HCT116 (cell line): ENCODE measurements at regions not wholly inside any gene's neighbourhood (a gene's known extent, or its start where the extent isn't known, plus 50 kb on each side); places are given as distances from the start of the nearest gene placed in this dataset.

Source experiments
- ATAC-seq: fragments of 200-7000 bp; cut with Tn5 transposase; 2 replicates; pipeline ENCODE4 v1.9.1; 2020; ENCODE audit warnings: mild to moderate bottlenecking, moderate library complexity
- BruUV-seq: library from RNA; stranded (reverse); fragments of 400-500 nt; replicated peaks from 2 replicates; lab custom pipeline; 2021; lab: Mats Ljungman, UMichigan
- CTCF ChIA-PET: fragments of 300-600 bp; sonication (Branson Sonifier 250); formaldehyde crosslinking; loops from one replicate; lab custom pipeline; 2021; ENCODE audit warnings: antibody characterized with exemption; lab: Charles Lee
- POLR2A ChIA-PET: fragments of 300-600, 350-600 bp; sonication (Branson Sonifier 250); formaldehyde crosslinking; loops from one replicate; lab custom pipeline; 2021; ENCODE audit warnings: antibody characterized with exemption; lab: Charles Lee
- RAD21 ChIA-PET, 2 experiments: fragments of 300-600 bp; sonication (Branson Sonifier 250); formaldehyde crosslinking; loops; one replicate each; lab custom pipeline; 2023; ENCODE audit warnings: low total read pairs in 2 of 2; ENCODE audit not compliant: uncharacterized antibody in 2 of 2, unreplicated experiment in 2 of 2, low non-redundant PET in 1 of 2; lab: Charles Lee
- DNase-seq: peaks from one replicate; pipeline ENCODE4 v3.0.0-alpha.2; 2010; ENCODE audit warnings: low read depth, low spot score
- H2AFZ ChIP-seq: fragments of 200-600 bp; shearing (Covaris generic), sonication (generic); 2 replicates; pipeline ENCODE4 v1.6.1; 2017; ENCODE audit warnings: low read depth, mixed run types, mixed read lengths, antibody characterized with exemption, low read length; ENCODE audit not compliant: poor library complexity, severe bottlenecking
- H3K27ac ChIP-seq: 2 replicates; pipeline ENCODE4 v1.5.1; 2012; ENCODE audit warnings: low read depth, low read length
- H3K27me3 ChIP-seq: fragments of 200-600 bp; sonication (generic); 2 replicates; pipeline ENCODE4 v1.6.1; 2016; ENCODE audit warnings: mixed run types, low read length, mixed read lengths; ENCODE audit not compliant: insufficient read depth
- H3K36me3 ChIP-seq, 2 experiments: fragments of 200-500 bp in 1 of 2; fragments of 200-600 bp in 1 of 2; sonication (Bioruptor generic) in 1 of 2; sonication (generic) in 1 of 2; 2 replicates each; pipeline versions ENCODE4 v1.5.1 to v1.6.1; 2014 to 2016; ENCODE audit warnings: low read length in 2 of 2, inconsistent platforms in 1 of 2, mixed read lengths in 1 of 2, mixed run types in 1 of 2; ENCODE audit not compliant: insufficient read depth in 2 of 2, control insufficient read depth in 1 of 2
- H3K4me1 ChIP-seq, 2 experiments: fragments of 200-600 bp in 1 of 2; sonication (generic) in 1 of 2; 2 replicates each; pipeline versions ENCODE4 v1.5.1 to v1.6.1; 2012 to 2017; ENCODE audit warnings: low read length in 2 of 2, inconsistent platforms in 1 of 2, mild to moderate bottlenecking in 1 of 2, mixed read lengths in 1 of 2, mixed run types in 1 of 2, moderate library complexity in 1 of 2; ENCODE audit not compliant: insufficient read depth in 2 of 2, control insufficient read depth in 1 of 2
- H3K4me2 ChIP-seq: fragments of 200-600 bp; sonication (generic); 2 replicates; pipeline ENCODE4 v1.6.1; 2017; ENCODE audit warnings: mixed run types, low read length, mixed read lengths
- H3K4me3 ChIP-seq, 2 experiments: fragments of 200-600 bp in 1 of 2; sonication (generic) in 1 of 2; replicated peaks in 1 of 2; 2 replicates each; pipeline ENCODE4 v1.5.1; 2011 to 2016; ENCODE audit warnings: low read length in 2 of 2, control low read depth in 1 of 2, low read depth in 1 of 2, mild to moderate bottlenecking in 1 of 2, mixed read lengths in 1 of 2, mixed run types in 1 of 2
- H3K79me2 ChIP-seq: fragments of 200-600 bp; sonication (generic); 2 replicates; pipeline ENCODE4 v1.6.1; 2017; ENCODE audit warnings: mild to moderate bottlenecking, mixed run types, low read length, moderate library complexity, mixed read lengths; ENCODE audit not compliant: insufficient read depth
- H3K9ac ChIP-seq: fragments of 200-600 bp; sonication (generic); 2 replicates; pipeline ENCODE4 v1.6.1; 2016; ENCODE audit warnings: low read length, mixed read lengths
- H3K9me2 ChIP-seq: fragments of 200-600 bp; sonication (generic), shearing (Covaris generic); 2 replicates; pipeline ENCODE4 v1.6.1; 2017; ENCODE audit warnings: mixed run types, mild to moderate bottlenecking, moderate library complexity; ENCODE audit not compliant: insufficient read depth
- H3K9me3 ChIP-seq, 2 experiments: fragments of 200-500 bp in 1 of 2; fragments of 200-600 bp in 1 of 2; sonication (Bioruptor generic) in 1 of 2; sonication (generic) in 1 of 2; 2 replicates each; pipeline ENCODE4 v1.6.1; 2014 to 2017; ENCODE audit warnings: low read length in 2 of 2, mixed read lengths in 2 of 2, inconsistent platforms in 1 of 2, low read depth in 1 of 2, mild to moderate bottlenecking in 1 of 2, mixed run types in 1 of 2, moderate library complexity in 1 of 2; ENCODE audit not compliant: control insufficient read depth in 1 of 2, insufficient read depth in 1 of 2
- H4K20me1 ChIP-seq: fragments of 200-600 bp; sonication (generic), shearing (Covaris generic); 2 replicates; pipeline ENCODE4 v1.6.1; 2017; ENCODE audit warnings: mixed run types, mild to moderate bottlenecking, moderate library complexity; ENCODE audit not compliant: insufficient read depth
- CBX3 ChIP-seq: IDR thresholded peaks from 2 replicates; pipeline ENCODE4 v1.6.1; 2012; ENCODE audit warnings: low read depth
- ELF1 ChIP-seq: IDR thresholded peaks from 2 replicates; pipeline ENCODE4 v1.6.1; 2012; ENCODE audit warnings: low read depth, borderline replicate concordance
- EZH2 ChIP-seq: fragments of 200-600 bp; sonication (generic); IDR thresholded peaks from 2 replicates; pipeline ENCODE4 v1.6.1; 2017; ENCODE audit warnings: antibody characterized with exemption, mixed run types
- EZH2phosphoT487 ChIP-seq: fragments of 200-600 bp; IDR thresholded peaks from 2 replicates; pipeline ENCODE4 v1.6.1; 2018; ENCODE audit warnings: antibody characterized with exemption, borderline replicate concordance
- POLR2AphosphoS5 ChIP-seq: IDR thresholded peaks from 2 replicates; pipeline ENCODE4 v1.6.1; 2011; ENCODE audit warnings: mild to moderate bottlenecking, low read depth, low read length, moderate library complexity
- SIN3A ChIP-seq: IDR thresholded peaks from 2 replicates; pipeline ENCODE4 v1.6.1; 2012; ENCODE audit warnings: low read depth
- YY1 ChIP-seq: IDR thresholded peaks from 2 replicates; pipeline ENCODE4 v1.6.1; 2011; ENCODE audit warnings: low read length, low read depth, moderate library complexity, mild to moderate bottlenecking; ENCODE audit not compliant: insufficient replicate concordance; ENCODE audit errors: extremely low read depth
- ZFX ChIP-seq: fragments of 450-650 bp; IDR thresholded peaks from 2 replicates; pipeline ENCODE4 v1.6.1; 2017
- intact Hi-C: fragments of 100-400 bp; cut with micrococcal nuclease; formaldehyde crosslinking; loops from 2 replicates; pipeline ENCODE4 v1.10.0; 2022
- TF ChIP-seq, protein P1 (sequence below): IDR thresholded peaks from 2 replicates; pipeline ENCODE4 v1.6.1; 2011; ENCODE audit warnings: mild to moderate bottlenecking, low read length, moderate library complexity; ENCODE audit not compliant: insufficient replicate concordance; ENCODE audit errors: extremely low read depth
- TF ChIP-seq, protein P2 (sequence below), 3 experiments: fragments of 200-600 bp in 1 of 3; sonication (generic) in 1 of 3; IDR thresholded peaks in 2 of 3; conservative IDR thresholded peaks in 1 of 3; 2 replicates each; pipeline ENCODE4 v1.5.1; 2012 to 2017; ENCODE audit warnings: low read depth in 2 of 3, low read length in 2 of 3, antibody characterized with exemption in 1 of 3, borderline replicate concordance in 1 of 3, control low read depth in 1 of 3, mild to moderate bottlenecking in 1 of 3, mixed read lengths in 1 of 3, mixed run types in 1 of 3, moderate library complexity in 1 of 3; ENCODE audit not compliant: insufficient read depth in 1 of 3

DNA sequence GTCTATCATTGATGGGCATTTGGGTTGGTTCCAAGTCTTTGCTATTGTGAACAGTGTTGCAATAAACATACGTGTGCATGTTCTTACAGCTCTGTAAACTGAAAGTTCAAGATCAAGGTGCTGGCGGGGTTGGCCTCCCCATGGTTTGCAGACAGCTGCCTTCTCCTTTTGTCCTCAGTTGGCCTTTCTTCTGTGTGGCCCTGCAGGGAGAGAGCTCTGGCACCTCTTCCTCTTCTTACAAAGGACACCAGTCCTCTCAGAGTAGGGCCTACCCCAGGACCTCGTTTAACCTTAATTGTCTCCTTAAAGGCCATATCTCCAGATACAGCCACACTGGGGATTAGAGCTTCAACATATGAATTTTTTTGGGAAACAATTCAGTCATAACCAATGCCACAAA is 462.7 kb downstream of the TCERG1L start:
- intact Hi-C loops, result no loop called here
- H2AFZ ChIP-seq, result no peak overlapping the region
- RAD21 ChIA-PET, result no interaction called here
- H3K4me2 ChIP-seq, result no peak overlapping the region
- no peak overlapping the region for H3K9ac ChIP-seq
- no peak overlapping the region for H3K4me3 ChIP-seq
- no peak for DNase-seq
- no peak for TF ChIP-seq EZH2
- TF ChIP-seq YY1, result no peak
- no peak for TF ChIP-seq EZH2phosphoT487
- TF ChIP-seq CBX3, result no peak
- TF ChIP-seq, protein P1, sequence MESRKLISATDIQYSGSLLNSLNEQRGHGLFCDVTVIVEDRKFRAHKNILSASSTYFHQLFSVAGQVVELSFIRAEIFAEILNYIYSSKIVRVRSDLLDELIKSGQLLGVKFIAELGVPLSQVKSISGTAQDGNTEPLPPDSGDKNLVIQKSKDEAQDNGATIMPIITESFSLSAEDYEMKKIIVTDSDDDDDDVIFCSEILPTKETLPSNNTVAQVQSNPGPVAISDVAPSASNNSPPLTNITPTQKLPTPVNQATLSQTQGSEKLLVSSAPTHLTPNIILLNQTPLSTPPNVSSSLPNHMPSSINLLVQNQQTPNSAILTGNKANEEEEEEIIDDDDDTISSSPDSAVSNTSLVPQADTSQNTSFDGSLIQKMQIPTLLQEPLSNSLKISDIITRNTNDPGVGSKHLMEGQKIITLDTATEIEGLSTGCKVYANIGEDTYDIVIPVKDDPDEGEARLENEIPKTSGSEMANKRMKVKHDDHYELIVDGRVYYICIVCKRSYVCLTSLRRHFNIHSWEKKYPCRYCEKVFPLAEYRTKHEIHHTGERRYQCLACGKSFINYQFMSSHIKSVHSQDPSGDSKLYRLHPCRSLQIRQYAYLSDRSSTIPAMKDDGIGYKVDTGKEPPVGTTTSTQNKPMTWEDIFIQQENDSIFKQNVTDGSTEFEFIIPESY, result no peak
- no peak for TF ChIP-seq SIN3A
- TF ChIP-seq POLR2AphosphoS5, result no peak
- no peak for TF ChIP-seq ELF1
- TF ChIP-seq, protein P2, sequence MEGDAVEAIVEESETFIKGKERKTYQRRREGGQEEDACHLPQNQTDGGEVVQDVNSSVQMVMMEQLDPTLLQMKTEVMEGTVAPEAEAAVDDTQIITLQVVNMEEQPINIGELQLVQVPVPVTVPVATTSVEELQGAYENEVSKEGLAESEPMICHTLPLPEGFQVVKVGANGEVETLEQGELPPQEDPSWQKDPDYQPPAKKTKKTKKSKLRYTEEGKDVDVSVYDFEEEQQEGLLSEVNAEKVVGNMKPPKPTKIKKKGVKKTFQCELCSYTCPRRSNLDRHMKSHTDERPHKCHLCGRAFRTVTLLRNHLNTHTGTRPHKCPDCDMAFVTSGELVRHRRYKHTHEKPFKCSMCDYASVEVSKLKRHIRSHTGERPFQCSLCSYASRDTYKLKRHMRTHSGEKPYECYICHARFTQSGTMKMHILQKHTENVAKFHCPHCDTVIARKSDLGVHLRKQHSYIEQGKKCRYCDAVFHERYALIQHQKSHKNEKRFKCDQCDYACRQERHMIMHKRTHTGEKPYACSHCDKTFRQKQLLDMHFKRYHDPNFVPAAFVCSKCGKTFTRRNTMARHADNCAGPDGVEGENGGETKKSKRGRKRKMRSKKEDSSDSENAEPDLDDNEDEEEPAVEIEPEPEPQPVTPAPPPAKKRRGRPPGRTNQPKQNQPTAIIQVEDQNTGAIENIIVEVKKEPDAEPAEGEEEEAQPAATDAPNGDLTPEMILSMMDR (IDR thresholded peaks at IDR 0.05 in 2 of 3, conservative IDR thresholded peaks at IDR 0.05 in 1 of 3; ENCODE audit: borderline replicate concordance in 1 of 3, insufficient read depth in 1 of 3, low read depth in 2 of 3, low read length in 2 of 3), result no peak
- no peak for TF ChIP-seq ZFX
- TF ChIP-seq, all 23 proteins: peak for 0
- ChIA-PET CTCF (no interaction called here), POLR2A (no interaction called here)
- no peaks in the 10 kb centered on the region for H3K27me3 ChIP-seq
- BruUV-seq, result no TSS peak
- no peaks in the 10 kb centered on the region for H3K79me2 ChIP-seq
- no peaks in the 10 kb centered on the region for H3K36me3 ChIP-seq
- H4K20me1 ChIP-seq, result no peaks in the 10 kb centered on the region
- H3K9me3 ChIP-seq, result no peaks in the 10 kb centered on the region
- no peak for ATAC-seq
- no peaks in the 10 kb centered on the region for H3K9me2 ChIP-seq
- H3K4me1 ChIP-seq, result no peaks in the 10 kb centered on the region
- H3K27ac ChIP-seq, result no peak overlapping the region
